Limb (tissue), 2 donors: ENCODE measurements at regions not wholly inside any gene's neighbourhood (a gene's known extent, or its start where the extent isn't known, plus 50 kb on each side); places are given as distances from the start of the nearest gene placed in this dataset.

Experiments used
- DNase-seq, 2 donors: peaks; one replicate each; pipeline ENCODE4 v3.0.0-alpha.2; 2016; ENCODE audit errors: extremely low spot score in 2 of 2

GRCh38 chr5:129821477-129822131, 73.7 kb downstream of the MINAR2 start:
- DNase-seq = no peak

GRCh38 chr5:129830288-129830687, 74.0 kb upstream of the CHSY3 start:
- no peak for DNase-seq

- DNase-seq = no peak
These were observed 67.9 kb upstream of the CHSY3 start for GRCh38 chr5:129836321-129836720.

- DNase-seq = no peak
These were observed 59.5 kb upstream of the CHSY3 start for GRCh38 chr5:129844764-129845163.

- peak; percentile 63 to 82 for DNase-seq
These were observed 51.4 kb upstream of the CHSY3 start for GRCh38 chr5:129852747-129853352.

- no peak for DNase-seq
These were observed 50.7 kb upstream of the CHSY3 start for GRCh38 chr5:129853588-129853987.
